GM18868 (cell line): ENCODE measurements at regions not wholly inside any gene's neighbourhood (a gene's known extent, or its start where the extent isn't known, plus 50 kb on each side); places are given as distances from the start of the nearest gene placed in this dataset.
A peak's percentile ranks its signal among the peaks of the same experiment; 100 is the strongest.

Source experiments
- ATAC-seq: cut with Tn5 transposase; IDR thresholded peaks from one replicate; pipeline ENCODE4 v1.9.1; 2021; ENCODE audit warnings: mild to moderate bottlenecking, moderate library complexity; ENCODE audit not compliant: unreplicated experiment

- no peak for ATAC-seq
These were observed 426.5 kb downstream of the UTRN start for GRCh38 chr6:144711661-144712060.

- no peak for ATAC-seq
These were observed 427.4 kb downstream of the UTRN start for GRCh38 chr6:144712541-144712940.

- ATAC-seq: no peak
These were observed 429.0 kb downstream of the UTRN start for GRCh38 chr6:144714021-144714712.

- peak; percentile 55 for ATAC-seq
These were observed 430.2 kb downstream of the UTRN start for GRCh38 chr6:144715344-144715743.

- ATAC-seq: no peak
These were observed 433.3 kb downstream of the UTRN start for GRCh38 chr6:144718431-144718830.

- ATAC-seq: no peak
These were observed 436.1 kb downstream of the UTRN start for GRCh38 chr6:144721232-144721631.

GRCh38 chr6:144722154-144722737 lies 437.1 kb downstream of the UTRN start:
- no peak for ATAC-seq

GRCh38 chr6:144722925-144723324 lies 437.8 kb downstream of the UTRN start:
- peak; percentile 56 for ATAC-seq

- peak; percentile 35 for ATAC-seq
These were observed 438.3 kb downstream of the UTRN start for GRCh38 chr6:144723431-144723830.

GRCh38 chr6:144724818-144725217 lies 439.7 kb downstream of the UTRN start:
- no peak for ATAC-seq

- peak; percentile 57 for ATAC-seq
These were observed 440.8 kb downstream of the UTRN start for GRCh38 chr6:144725736-144726522.

- no peak for ATAC-seq
These were observed 443.7 kb downstream of the UTRN start for GRCh38 chr6:144728804-144729203.

- ATAC-seq: peak; percentile 61
These were observed 444.4 kb downstream of the UTRN start for GRCh38 chr6:144729502-144729901.

- peak; percentile 60 for ATAC-seq
These were observed 445.0 kb downstream of the UTRN start for GRCh38 chr6:144730088-144730645.

GRCh38 chr6:144731229-144731628 lies 446.1 kb downstream of the UTRN start:
- ATAC-seq: no peak

GRCh38 chr6:144736763-144737162 lies 451.6 kb downstream of the UTRN start:
- no peak for ATAC-seq

- ATAC-seq: no peak
These were observed 452.9 kb downstream of the UTRN start for GRCh38 chr6:144737998-144738397.

- no peak for ATAC-seq
These were observed 454.7 kb downstream of the UTRN start for GRCh38 chr6:144739873-144740272.

- no peak for ATAC-seq
These were observed 456.5 kb downstream of the UTRN start for GRCh38 chr6:144741659-144742058.

- ATAC-seq: no peak
These were observed 457.6 kb downstream of the UTRN start for GRCh38 chr6:144742779-144743178.

- no peak for ATAC-seq
These were observed 459.6 kb downstream of the UTRN start for GRCh38 chr6:144744720-144745119.

- ATAC-seq: no peak
These were observed 460.3 kb downstream of the UTRN start for GRCh38 chr6:144745439-144745838.
